ENCODE measurements at regions not wholly inside any gene's neighbourhood (a gene's known extent, or its start where the extent isn't known, plus 50 kb on each side); places are given as distances from the start of the nearest gene placed in this dataset.

GRCh38 chr5:85533341-85534047 lies 1084.2 kb upstream of the COX7C start:
- Mint-ChIP-seq H3K4me1 (ENCODE audit: low read depth, unreplicated experiment) (no peaks in the 10 kb centered on the region), H3K27ac (ENCODE audit: unreplicated experiment) (no peak overlapping the region), H3K4me3 (ENCODE audit: low read depth, unreplicated experiment) (no peak overlapping the region), H3K9me3 (ENCODE audit: low read depth, unreplicated experiment) (no peaks in the 10 kb centered on the region), H3K36me3 (ENCODE audit: insufficient read depth, unreplicated experiment) (no peaks in the 10 kb centered on the region), H3K27me3 (ENCODE audit: unreplicated experiment) (no peaks in the 10 kb centered on the region)
- intact Hi-C loops (cut with micrococcal nuclease; ENCODE audit: unreplicated experiment) = no loop called here
- DNase-seq = no peak
- CTCF ChIA-PET = no interaction called here
- BruUV-seq (replicated peaks) = no TSS peak
- no peak for TF ChIP-seq CTCF (IDR thresholded peaks at IDR 0.05; ENCODE audit: unreplicated experiment)

- Mint-ChIP-seq H3K9me3 (ENCODE audit: low read depth, unreplicated experiment) (no peaks in the 10 kb centered on the region), H3K27me3 (ENCODE audit: unreplicated experiment) (no peaks in the 10 kb centered on the region), H3K36me3 (ENCODE audit: insufficient read depth, unreplicated experiment) (no peaks in the 10 kb centered on the region), H3K4me1 (ENCODE audit: low read depth, unreplicated experiment) (no peaks in the 10 kb centered on the region), H3K4me3 (ENCODE audit: low read depth, unreplicated experiment) (no peak overlapping the region), H3K27ac (ENCODE audit: unreplicated experiment) (no peak overlapping the region)
- TF ChIP-seq CTCF (IDR thresholded peaks at IDR 0.05; ENCODE audit: unreplicated experiment) = no peak
- no TSS peak for BruUV-seq (replicated peaks)
- DNase-seq = no peak
- intact Hi-C loops (cut with micrococcal nuclease; ENCODE audit: unreplicated experiment) = no loop called here
- CTCF ChIA-PET = no interaction called here
Observed at GRCh38 chr5:85538362-85538761, 1079.4 kb upstream of the COX7C start.

GRCh38 chr5:85545129-85545528 lies 1072.6 kb upstream of the COX7C start:
- no peaks in the 10 kb centered on the region for H3K4me1 Mint-ChIP-seq (ENCODE audit: low read depth, unreplicated experiment)
- intact Hi-C loops (cut with micrococcal nuclease; ENCODE audit: unreplicated experiment) = no loop called here
- no peak overlapping the region for H3K27ac Mint-ChIP-seq (ENCODE audit: unreplicated experiment)
- H3K4me3 Mint-ChIP-seq (ENCODE audit: low read depth, unreplicated experiment) = no peak overlapping the region
- no peak for TF ChIP-seq CTCF (IDR thresholded peaks at IDR 0.05; ENCODE audit: unreplicated experiment)
- no peaks in the 10 kb centered on the region for H3K36me3 Mint-ChIP-seq (ENCODE audit: insufficient read depth, unreplicated experiment)
- peaks cover 7% of the 10 kb centered on the region for H3K9me3 Mint-ChIP-seq (ENCODE audit: low read depth, unreplicated experiment)
- H3K27me3 Mint-ChIP-seq (ENCODE audit: unreplicated experiment) = no peaks in the 10 kb centered on the region
- CTCF ChIA-PET = no interaction called here
- DNase-seq = no peak
- no TSS peak for BruUV-seq (replicated peaks)

- H3K27me3 Mint-ChIP-seq (ENCODE audit: unreplicated experiment) = no peaks in the 10 kb centered on the region
- CTCF ChIA-PET = no interaction called here
- DNase-seq = no peak
- no peak overlapping the region for H3K27ac Mint-ChIP-seq (ENCODE audit: unreplicated experiment)
- no peaks in the 10 kb centered on the region for H3K4me1 Mint-ChIP-seq (ENCODE audit: low read depth, unreplicated experiment)
- H3K9me3 Mint-ChIP-seq (ENCODE audit: low read depth, unreplicated experiment) = peaks cover 7% of the 10 kb centered on the region
- intact Hi-C loops (cut with micrococcal nuclease; ENCODE audit: unreplicated experiment) = no loop called here
- no peak overlapping the region for H3K4me3 Mint-ChIP-seq (ENCODE audit: low read depth, unreplicated experiment)
- no peak for TF ChIP-seq CTCF (IDR thresholded peaks at IDR 0.05; ENCODE audit: unreplicated experiment)
- H3K36me3 Mint-ChIP-seq (ENCODE audit: insufficient read depth, unreplicated experiment) = no peaks in the 10 kb centered on the region
- no TSS peak for BruUV-seq (replicated peaks)
Observed at GRCh38 chr5:85549229-85549628, 1068.5 kb upstream of the COX7C start.
